Thyroid gland (tissue), 4 donors: ENCODE measurements at regions not wholly inside any gene's neighbourhood (a gene's known extent, or its start where the extent isn't known, plus 50 kb on each side); places are given as distances from the start of the nearest gene placed in this dataset.

ENCODE experiments used
- DNase-seq, 2 donors: peaks; one replicate each; pipeline ENCODE4 v3.0.0-alpha.2; 2019
- H3K27ac ChIP-seq, 3 donors: fragments of 200-600 bp; sonication (generic); 1 replicate in 2 of 3; 2 replicates in 1 of 3; pipeline ENCODE4 v1.5.1; 2016 to 2019; ENCODE audit warnings: mild to moderate bottlenecking in 1 of 3, moderate library complexity in 1 of 3
- H3K27me3 ChIP-seq: fragments of 200-600 bp; sonication (generic); one replicate; pipeline ENCODE4 v1.5.1; 2019
- H3K36me3 ChIP-seq, 2 donors: fragments of 200-600 bp; sonication (generic); one replicate each; pipeline ENCODE4 v1.5.1; 2016 to 2019
- H3K4me1 ChIP-seq, 2 donors: fragments of 200-600 bp; sonication (generic); one replicate each; pipeline ENCODE4 v1.5.1; 2017 to 2019
- H3K4me3 ChIP-seq, 3 donors: fragments of 200-600 bp; sonication (generic); replicated peaks in 1 of 3; 1 replicate in 2 of 3; 2 replicates in 1 of 3; pipeline ENCODE4 v1.5.1; 2016; ENCODE audit warnings: mild to moderate bottlenecking in 1 of 3
- H3K9me3 ChIP-seq: fragments of 200-600 bp; sonication (generic); one replicate; pipeline ENCODE4 v1.5.1; 2017
- CTCF ChIP-seq, 6 experiments: fragments of 200-600 bp in 3 of 6; fragments of 450-650 bp in 3 of 6; sonication (generic) in 3 of 6; IDR thresholded peaks; one replicate each; pipeline ENCODE4 v1.5.1; 2016 to 2019; ENCODE audit warnings: antibody characterized with exemption in 6 of 6, mild to moderate bottlenecking in 2 of 6, inconsistent platforms in 1 of 6, moderate library complexity in 1 of 6
- POLR2A ChIP-seq, 2 donors: fragments of 450-650 bp; IDR thresholded peaks; one replicate each; pipeline ENCODE4 v1.6.1; 2017; ENCODE audit warnings: antibody characterized with exemption in 2 of 2, mild to moderate bottlenecking in 2 of 2, moderate library complexity in 1 of 2
- WGBS, 2 donors: methylation state at CpG; one replicate each; pipeline ENCODE4 v1.1.5; 2017; 5-methylcytosine and 5-hydroxymethylcytosine counted together
- intact Hi-C: fragments of 100-400 bp; cut with DNase I; formaldehyde crosslinking; loops from one replicate; pipeline ENCODE4 v1.15.1; 2023

- WGBS, 2 donors: 91 to 92% methylated on average over 20 to 22 of the region's 23 CpGs
- DNase-seq: no peak
These were observed 154.3 kb upstream of the IQSEC1 start for GRCh38 chr3:13227315-13228165.

GRCh38 chr3:13224967-13225366, 151.7 kb upstream of the IQSEC1 start:
- intact Hi-C loops: no loop called here
- 85 to 89% methylated on average over 4 of the region's 4 CpGs for WGBS, 2 donors

More at GRCh38 chr3:13227315-13228165, 154.3 kb upstream of the IQSEC1 start:
- Histone ChIP-seq H3K4me1 (no peaks in the 10 kb centered on the region), H3K27ac (no peak overlapping the region), H3K9me3 (no peaks in the 10 kb centered on the region), H3K4me3 (no peak overlapping the region), H3K36me3 (no peaks in the 10 kb centered on the region), H3K27me3 (no peaks in the 10 kb centered on the region)
- no peak for TF ChIP-seq CTCF (IDR thresholded peaks at IDR 0.05)
- no peak for TF ChIP-seq POLR2A (IDR thresholded peaks at IDR 0.05)
- intact Hi-C loops: no loop called here

GRCh38 chr3:13223574-13224237, 150.5 kb upstream of the IQSEC1 start:
- DNase-seq: no peak
- H3K4me3 ChIP-seq: no peak overlapping the region
- no peaks in the 10 kb centered on the region for H3K36me3 ChIP-seq
- no peaks in the 10 kb centered on the region for H3K9me3 ChIP-seq
- no peaks in the 10 kb centered on the region for H3K27me3 ChIP-seq
- no peaks in the 10 kb centered on the region for H3K4me1 ChIP-seq
- no peak overlapping the region for H3K27ac ChIP-seq
- intact Hi-C loops: no loop called here
- 71 to 77% methylated on average over 15 to 17 of the region's 17 CpGs for WGBS, 2 donors
- TF ChIP-seq CTCF (IDR thresholded peaks at IDR 0.05) (no peak), POLR2A (IDR thresholded peaks at IDR 0.05) (no peak)

More at GRCh38 chr3:13224967-13225366, 151.7 kb upstream of the IQSEC1 start:
- no peak for DNase-seq
- no peaks in the 10 kb centered on the region for H3K9me3 ChIP-seq
- no peak overlapping the region for H3K4me3 ChIP-seq
- H3K27me3 ChIP-seq: no peaks in the 10 kb centered on the region
- TF ChIP-seq CTCF (IDR thresholded peaks at IDR 0.05) (no peak), POLR2A (IDR thresholded peaks at IDR 0.05) (no peak)
- no peaks in the 10 kb centered on the region for H3K36me3 ChIP-seq
- no peaks in the 10 kb centered on the region for H3K4me1 ChIP-seq
- no peak overlapping the region for H3K27ac ChIP-seq

GRCh38 chr3:13222891-13223573, 149.8 kb upstream of the IQSEC1 start:
- 88 to 92% methylated on average over 8 to 10 of the region's 10 CpGs for WGBS, 2 donors
- H3K4me1 ChIP-seq: no peaks in the 10 kb centered on the region
- no peaks in the 10 kb centered on the region for H3K36me3 ChIP-seq
- TF ChIP-seq POLR2A (IDR thresholded peaks at IDR 0.05): no peak
- no peak for TF ChIP-seq CTCF (IDR thresholded peaks at IDR 0.05)
- DNase-seq: no peak
- intact Hi-C loops: no loop called here
- no peak overlapping the region for H3K4me3 ChIP-seq
- H3K27ac ChIP-seq: no peak overlapping the region
- no peaks in the 10 kb centered on the region for H3K27me3 ChIP-seq
- no peaks in the 10 kb centered on the region for H3K9me3 ChIP-seq
